Glutamatergic neuron (in vitro differentiated cells): ENCODE measurements at regions not wholly inside any gene's neighbourhood (a gene's known extent, or its start where the extent isn't known, plus 50 kb on each side); places are given as distances from the start of the nearest gene placed in this dataset.
"Not testable (repeated sequence)": the region's sequence is repeated elsewhere in the genome, so short reads cannot be mapped to it uniquely, and the experiment has no call there.

Experiments
- DNase-seq: peaks from one replicate; pipeline ENCODE4 v3.0.0; 2022
- H3K27ac Mint-ChIP-seq: one replicate; pipeline ENCODE4 v1.8.0; 2020; ENCODE audit warnings: mild to moderate bottlenecking, mixed read lengths, inconsistent platforms; ENCODE audit not compliant: unreplicated experiment
- H3K27me3 Mint-ChIP-seq: one replicate; pipeline ENCODE4 v1.8.0; 2020; ENCODE audit warnings: mild to moderate bottlenecking, moderate library complexity, mixed read lengths, inconsistent platforms; ENCODE audit not compliant: unreplicated experiment
- H3K36me3 Mint-ChIP-seq: one replicate; pipeline ENCODE4 v1.8.0; 2020; ENCODE audit warnings: mild to moderate bottlenecking, mixed read lengths, inconsistent platforms; ENCODE audit not compliant: unreplicated experiment
- H3K4me1 Mint-ChIP-seq: one replicate; pipeline ENCODE4 v1.8.0; 2020; ENCODE audit warnings: mild to moderate bottlenecking, low read depth, mixed read lengths, inconsistent platforms; ENCODE audit not compliant: unreplicated experiment
- H3K4me3 Mint-ChIP-seq: one replicate; pipeline ENCODE4 v1.8.0; 2020; ENCODE audit warnings: mild to moderate bottlenecking, mixed read lengths, inconsistent platforms; ENCODE audit not compliant: unreplicated experiment
- H3K9me3 Mint-ChIP-seq: one replicate; pipeline ENCODE4 v1.8.0; 2020; ENCODE audit warnings: mild to moderate bottlenecking, moderate library complexity, mixed read lengths, inconsistent platforms; ENCODE audit not compliant: unreplicated experiment
- TF ChIP-seq, protein P1 (sequence below): fragments of 200-600 bp; sonication (generic); IDR thresholded peaks from one replicate; pipeline ENCODE4 v1.5.0; 2021; ENCODE audit not compliant: partially characterized antibody, unreplicated experiment

DNA sequence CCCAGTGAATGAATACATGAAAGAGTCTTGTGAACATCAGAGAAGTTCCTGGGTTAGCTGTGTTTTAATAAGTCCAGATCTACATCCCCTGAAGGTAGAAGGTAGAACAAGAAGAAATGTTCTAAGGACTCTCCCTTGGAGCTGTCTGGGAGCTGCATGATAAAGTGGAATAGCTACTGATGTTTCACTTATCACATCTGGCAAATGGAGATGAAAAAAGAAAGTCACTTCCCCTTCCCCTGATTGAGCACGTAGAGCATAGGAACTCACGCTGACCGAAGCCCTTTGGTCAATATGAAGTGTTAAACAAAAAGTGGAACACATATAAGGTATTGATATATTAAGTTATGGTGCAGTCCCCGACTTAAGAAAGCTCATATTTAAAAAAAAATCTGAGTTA, 53.2 kb upstream of the PARP1 start:
- Mint-ChIP-seq H3K9me3 (peaks cover 8% of the 10 kb centered on the region), H3K4me1 (peaks cover 4% of the 10 kb centered on the region), H3K36me3 (peaks cover 23% of the 10 kb centered on the region), H3K27ac (no peak overlapping the region), H3K27me3 (peaks cover 1% of the 10 kb centered on the region), H3K4me3 (no peak overlapping the region)
- TF ChIP-seq, protein P1, sequence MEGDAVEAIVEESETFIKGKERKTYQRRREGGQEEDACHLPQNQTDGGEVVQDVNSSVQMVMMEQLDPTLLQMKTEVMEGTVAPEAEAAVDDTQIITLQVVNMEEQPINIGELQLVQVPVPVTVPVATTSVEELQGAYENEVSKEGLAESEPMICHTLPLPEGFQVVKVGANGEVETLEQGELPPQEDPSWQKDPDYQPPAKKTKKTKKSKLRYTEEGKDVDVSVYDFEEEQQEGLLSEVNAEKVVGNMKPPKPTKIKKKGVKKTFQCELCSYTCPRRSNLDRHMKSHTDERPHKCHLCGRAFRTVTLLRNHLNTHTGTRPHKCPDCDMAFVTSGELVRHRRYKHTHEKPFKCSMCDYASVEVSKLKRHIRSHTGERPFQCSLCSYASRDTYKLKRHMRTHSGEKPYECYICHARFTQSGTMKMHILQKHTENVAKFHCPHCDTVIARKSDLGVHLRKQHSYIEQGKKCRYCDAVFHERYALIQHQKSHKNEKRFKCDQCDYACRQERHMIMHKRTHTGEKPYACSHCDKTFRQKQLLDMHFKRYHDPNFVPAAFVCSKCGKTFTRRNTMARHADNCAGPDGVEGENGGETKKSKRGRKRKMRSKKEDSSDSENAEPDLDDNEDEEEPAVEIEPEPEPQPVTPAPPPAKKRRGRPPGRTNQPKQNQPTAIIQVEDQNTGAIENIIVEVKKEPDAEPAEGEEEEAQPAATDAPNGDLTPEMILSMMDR: no peak
- DNase-seq: no peak

GRCh38 chr1:226463925-226464586, 56.2 kb upstream of the PARP1 start:
- Mint-ChIP-seq H3K36me3 (peaks cover 27% of the 10 kb centered on the region), H3K4me1 (no peaks in the 10 kb centered on the region), H3K27me3 (peaks cover 3% of the 10 kb centered on the region), H3K4me3 (no peak overlapping the region), H3K27ac (no peak overlapping the region), H3K9me3 (peaks cover 7% of the 10 kb centered on the region)
- DNase-seq: no peak
- TF ChIP-seq, protein P1: no peak

DNA sequence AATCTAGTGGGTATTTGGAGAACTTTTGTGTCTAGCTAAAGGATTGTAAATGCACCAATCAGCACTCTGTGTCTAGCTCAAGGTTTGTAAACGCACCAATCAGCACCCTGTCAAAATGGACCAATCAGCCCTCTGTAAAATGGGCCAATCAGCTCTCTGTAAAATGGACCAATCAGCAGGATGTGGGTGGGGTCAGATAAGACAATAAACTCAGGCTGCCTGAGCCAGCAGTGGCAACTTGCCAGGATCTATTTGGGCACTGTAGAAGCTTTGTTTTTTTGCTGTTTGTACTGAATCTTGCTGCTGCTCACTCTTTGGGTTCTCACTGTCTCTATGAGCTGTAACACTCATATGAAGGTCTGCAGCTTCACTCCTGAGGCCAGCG, 56.7 kb upstream of the PARP1 start:
- not testable (repeated sequence) for H3K27me3 Mint-ChIP-seq, H3K9me3 Mint-ChIP-seq, H3K27ac Mint-ChIP-seq, DNase-seq, H3K4me1 Mint-ChIP-seq, H3K4me3 Mint-ChIP-seq
- H3K36me3 Mint-ChIP-seq: peaks cover 26% of the 10 kb centered on the region

DNA sequence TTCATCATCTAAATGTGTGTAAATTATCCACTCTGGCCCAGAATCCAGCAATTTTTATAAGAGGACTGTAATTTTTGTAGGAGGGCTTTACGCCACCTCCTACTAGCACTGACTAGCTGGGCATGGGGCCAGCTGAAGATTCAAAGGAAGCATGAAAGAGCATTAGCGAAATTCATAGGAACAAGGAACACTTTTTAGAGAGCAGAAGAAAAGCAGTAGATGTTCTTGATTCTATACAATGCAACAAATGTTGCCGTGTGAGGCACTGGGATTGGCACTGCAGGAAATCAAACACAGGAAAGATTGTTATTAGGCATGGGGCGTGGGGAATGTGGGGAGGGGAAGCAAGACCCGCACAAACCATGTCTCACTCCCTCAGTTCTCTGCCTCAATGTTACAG, 58.4 kb upstream of the PARP1 start:
- Mint-ChIP-seq H3K9me3 (peaks cover 6% of the 10 kb centered on the region), H3K36me3 (peaks cover 24% of the 10 kb centered on the region), H3K27ac (no peak overlapping the region), H3K27me3 (peaks cover 3% of the 10 kb centered on the region), H3K4me3 (no peak overlapping the region), H3K4me1 (peaks cover 2% of the 10 kb centered on the region)
- TF ChIP-seq, protein P1: no peak
- no peak for DNase-seq

DNA sequence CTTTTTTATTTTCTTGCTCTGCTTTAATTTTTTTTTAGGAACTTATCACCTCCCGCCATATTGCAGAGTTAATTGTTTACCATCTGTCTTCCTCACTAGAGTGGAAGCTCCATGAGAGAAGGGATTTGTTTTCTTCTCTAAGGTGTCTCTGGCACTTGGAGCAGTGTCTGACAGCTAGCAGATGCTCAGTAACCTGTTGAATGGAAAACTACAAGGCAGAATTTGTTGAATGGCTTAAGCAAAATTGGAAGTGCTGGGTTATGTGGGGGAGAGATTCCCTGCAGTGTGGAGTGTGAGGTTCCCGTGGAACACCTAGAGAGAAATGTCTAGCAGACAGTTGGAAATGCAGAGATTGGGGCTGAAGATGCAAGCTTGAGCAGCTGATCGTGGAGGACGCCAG, 59.5 kb upstream of the PARP1 start:
- Mint-ChIP-seq H3K27me3 (peaks cover 3% of the 10 kb centered on the region), H3K36me3 (peaks cover 16% of the 10 kb centered on the region), H3K9me3 (peaks cover 6% of the 10 kb centered on the region), H3K4me3 (no peak overlapping the region), H3K4me1 (peaks cover 2% of the 10 kb centered on the region), H3K27ac (no peak overlapping the region)
- DNase-seq: no peak
- TF ChIP-seq, protein P1: no peak
